Keratinocyte (primary cell): ENCODE measurements at regions not wholly inside any gene's neighbourhood (a gene's known extent, or its start where the extent isn't known, plus 50 kb on each side); places are given as distances from the start of the nearest gene placed in this dataset.

Experiments used
- DNase-seq: peaks from one replicate; pipeline ENCODE4 v3.0.0-alpha.2; 2011; ENCODE audit warnings: low read depth, missing footprints, low spot score
- FAIRE-seq: peaks from 2 replicates; lab custom pipeline; 2011; peaks lifted over from hg19 to GRCh38; lab: Jason Lieb, UNC
- H2AFZ ChIP-seq: 2 replicates; pipeline ENCODE4 v1.6.0; 2012; ENCODE audit warnings: low read length, control low read depth, inconsistent platforms; ENCODE audit not compliant: control insufficient read depth
- H3K27ac ChIP-seq: 2 replicates; pipeline ENCODE4 v1.5.1; 2011; ENCODE audit warnings: low read length; ENCODE audit not compliant: control insufficient read depth, insufficient read depth
- H3K27me3 ChIP-seq: 3 replicates; pipeline ENCODE4 v1.6.0; 2011; ENCODE audit warnings: low read length; ENCODE audit not compliant: control insufficient read depth, insufficient read depth; ENCODE audit errors: extremely low read depth
- H3K36me3 ChIP-seq, 2 experiments: 2 replicates in 1 of 2; 3 replicates in 1 of 2; pipeline ENCODE4 v1.5.1; 2011; ENCODE audit warnings: low read length in 2 of 2, mild to moderate bottlenecking in 1 of 2; ENCODE audit not compliant: control insufficient read depth in 2 of 2, insufficient read depth in 2 of 2; ENCODE audit errors: extremely low read depth in 1 of 2
- H3K4me1 ChIP-seq: 3 replicates; pipeline ENCODE4 v1.5.1; 2011; ENCODE audit warnings: low read length; ENCODE audit not compliant: control insufficient read depth, insufficient read depth; ENCODE audit errors: extremely low read depth
- H3K4me2 ChIP-seq: 3 replicates; pipeline ENCODE4 v1.6.0; 2011; ENCODE audit warnings: low read depth, low read length; ENCODE audit not compliant: control insufficient read depth, insufficient read depth; ENCODE audit errors: extremely low read depth
- H3K4me3 ChIP-seq, 3 experiments: fragments of 200-600 bp in 1 of 3; sonication (generic) in 1 of 3; 2 replicates in 2 of 3; 3 replicates in 1 of 3; pipeline ENCODE4 v1.5.1; 2011 to 2016; ENCODE audit warnings: low read length in 3 of 3, mild to moderate bottlenecking in 3 of 3, control low read depth in 2 of 3, inconsistent platforms in 1 of 3, low read depth in 1 of 3, mixed read lengths in 1 of 3, mixed run types in 1 of 3, moderate library complexity in 1 of 3; ENCODE audit not compliant: control insufficient read depth in 2 of 3, insufficient read depth in 2 of 3; ENCODE audit errors: extremely low read depth in 1 of 3
- H3K79me2 ChIP-seq: 2 replicates; pipeline ENCODE4 v1.6.0; 2012; ENCODE audit warnings: low read length; ENCODE audit not compliant: control insufficient read depth, insufficient read depth
- H3K9ac ChIP-seq: 3 replicates; pipeline ENCODE4 v1.6.0; 2011; ENCODE audit warnings: low read length; ENCODE audit not compliant: control insufficient read depth, insufficient read depth; ENCODE audit errors: extremely low read depth
- H3K9me1 ChIP-seq: 3 replicates; pipeline ENCODE4 v1.6.0; 2011; ENCODE audit warnings: low read length; ENCODE audit not compliant: control insufficient read depth, insufficient read depth; ENCODE audit errors: extremely low read depth
- H3K9me3 ChIP-seq: 2 replicates; pipeline ENCODE4 v1.5.1; 2012; ENCODE audit warnings: low read depth, low read length; ENCODE audit not compliant: control insufficient read depth
- H4K20me1 ChIP-seq: 3 replicates; pipeline ENCODE4 v1.6.0; 2011; ENCODE audit warnings: low read length; ENCODE audit not compliant: control insufficient read depth, insufficient read depth; ENCODE audit errors: extremely low read depth
- EZH2 ChIP-seq: IDR thresholded peaks from one replicate; pipeline ENCODE4 v1.6.1; 2012; ENCODE audit warnings: inconsistent platforms, mild to moderate bottlenecking, low read length, moderate library complexity
- dilution Hi-C: fragments of 300-500 bp; cut with MboI; formaldehyde crosslinking; loops from one replicate; pipeline ENCODE4 v1.7.0; 2020; ENCODE audit warnings: low sequenced_read_pairs; ENCODE audit not compliant: extremely low pct_ligation_motif_present
- TF ChIP-seq, protein P1 (sequence below), 3 experiments: IDR thresholded peaks in 1 of 3; conservative IDR thresholded peaks in 1 of 3; optimal IDR thresholded peaks in 1 of 3; 2 replicates in 2 of 3; 3 replicates in 1 of 3; pipeline versions ENCODE3 to v1.5.1; 2011; ENCODE audit warnings: low read length in 3 of 3, mild to moderate bottlenecking in 3 of 3, moderate library complexity in 2 of 3, control low read depth in 1 of 3, inconsistent platforms in 1 of 3; ENCODE audit not compliant: insufficient read depth in 2 of 3; ENCODE audit errors: extremely low read depth in 1 of 3

GRCh38 chr17:45581860-45582259 lies 91.3 kb upstream of the PLEKHM1 start:
- DNase-seq, result no peak
- no peaks in the 10 kb centered on the region for H4K20me1 ChIP-seq
- H3K9me1 ChIP-seq, result no peaks in the 10 kb centered on the region
- no peaks in the 10 kb centered on the region for H3K36me3 ChIP-seq
- H3K4me2 ChIP-seq, result no peak overlapping the region
- dilution Hi-C loops, result no loop called here
- H2AFZ ChIP-seq, result no peak overlapping the region
- no peaks in the 10 kb centered on the region for H3K9me3 ChIP-seq
- no peak overlapping the region for H3K4me3 ChIP-seq
- H3K27ac ChIP-seq, result no peak overlapping the region
- peaks cover 42% of the 10 kb centered on the region for H3K4me1 ChIP-seq
- no peak overlapping the region for H3K9ac ChIP-seq
- no peak for FAIRE-seq
- no peaks in the 10 kb centered on the region for H3K27me3 ChIP-seq
- H3K79me2 ChIP-seq, result peaks cover 5% of the 10 kb centered on the region
- TF ChIP-seq, protein P1, sequence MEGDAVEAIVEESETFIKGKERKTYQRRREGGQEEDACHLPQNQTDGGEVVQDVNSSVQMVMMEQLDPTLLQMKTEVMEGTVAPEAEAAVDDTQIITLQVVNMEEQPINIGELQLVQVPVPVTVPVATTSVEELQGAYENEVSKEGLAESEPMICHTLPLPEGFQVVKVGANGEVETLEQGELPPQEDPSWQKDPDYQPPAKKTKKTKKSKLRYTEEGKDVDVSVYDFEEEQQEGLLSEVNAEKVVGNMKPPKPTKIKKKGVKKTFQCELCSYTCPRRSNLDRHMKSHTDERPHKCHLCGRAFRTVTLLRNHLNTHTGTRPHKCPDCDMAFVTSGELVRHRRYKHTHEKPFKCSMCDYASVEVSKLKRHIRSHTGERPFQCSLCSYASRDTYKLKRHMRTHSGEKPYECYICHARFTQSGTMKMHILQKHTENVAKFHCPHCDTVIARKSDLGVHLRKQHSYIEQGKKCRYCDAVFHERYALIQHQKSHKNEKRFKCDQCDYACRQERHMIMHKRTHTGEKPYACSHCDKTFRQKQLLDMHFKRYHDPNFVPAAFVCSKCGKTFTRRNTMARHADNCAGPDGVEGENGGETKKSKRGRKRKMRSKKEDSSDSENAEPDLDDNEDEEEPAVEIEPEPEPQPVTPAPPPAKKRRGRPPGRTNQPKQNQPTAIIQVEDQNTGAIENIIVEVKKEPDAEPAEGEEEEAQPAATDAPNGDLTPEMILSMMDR (optimal IDR thresholded peaks at IDR 0.05 in 1 of 3, IDR thresholded peaks at IDR 0.05 in 1 of 3, conservative IDR thresholded peaks at IDR 0.05 in 1 of 3; ENCODE audit: extremely low read depth in 1 of 3, insufficient read depth in 2 of 3, low read length in 3 of 3), result no peak
- TF ChIP-seq EZH2, result no peak

- H3K79me2 ChIP-seq, result peaks cover 3% of the 10 kb centered on the region
Observed at GRCh38 chr17:45584092-45585036, 93.8 kb upstream of the PLEKHM1 start.

More at GRCh38 chr17:45584092-45585036, 93.8 kb upstream of the PLEKHM1 start:
- peak overlapping the region; percentile 53 to 88 (median 83) for H3K4me3 ChIP-seq
- H3K9me1 ChIP-seq, result no peaks in the 10 kb centered on the region
- peak overlapping the region; percentile 89 for H3K27ac ChIP-seq
- H3K36me3 ChIP-seq, result no peaks in the 10 kb centered on the region
- H4K20me1 ChIP-seq, result no peaks in the 10 kb centered on the region
- DNase-seq (no peak), FAIRE-seq (no peak)
- H2AFZ ChIP-seq, result peak overlapping the region; percentile 74
- H3K4me2 ChIP-seq, result peak overlapping the region; percentile 98
- TF ChIP-seq EZH2, result no peak
- TF ChIP-seq, protein P1 (optimal IDR thresholded peaks at IDR 0.05 in 1 of 3, IDR thresholded peaks at IDR 0.05 in 1 of 3, conservative IDR thresholded peaks at IDR 0.05 in 1 of 3; ENCODE audit: extremely low read depth in 1 of 3, insufficient read depth in 2 of 3, low read length in 3 of 3), result no peak
- dilution Hi-C loops, result no loop called here
- no peaks in the 10 kb centered on the region for H3K27me3 ChIP-seq
- H3K4me1 ChIP-seq, result peaks cover 23% of the 10 kb centered on the region
- H3K9ac ChIP-seq, result peak overlapping the region; percentile 82
- H3K9me3 ChIP-seq, result no peaks in the 10 kb centered on the region
